CD14-positive monocyte (primary cell): ENCODE measurements at regions not wholly inside any gene's neighbourhood (a gene's known extent, or its start where the extent isn't known, plus 50 kb on each side); places are given as distances from the start of the nearest gene placed in this dataset.

Source experiments
- DNase-seq, 3 donors: peaks; one replicate each; pipeline ENCODE4 v3.0.0-alpha.2; 2011 to 2022
- H2AFZ ChIP-seq: 2 replicates; pipeline ENCODE4 v1.6.0; 2012; ENCODE audit warnings: mild to moderate bottlenecking, low read depth, low read length, inconsistent platforms; ENCODE audit not compliant: insufficient read depth, poor library complexity, severe bottlenecking
- H3K27ac ChIP-seq, 2 donors: 1 replicate in 1 of 2; 2 replicates in 1 of 2; pipeline ENCODE4 v1.5.1; 2012 to 2013; ENCODE audit warnings: low read length in 2 of 2, control low read depth in 1 of 2, inconsistent platforms in 1 of 2, low read depth in 1 of 2, mild to moderate bottlenecking in 1 of 2
- H3K27me3 ChIP-seq, 2 donors: one replicate each; pipeline versions ENCODE4 v1.6.0 to v1.6.1; 2011 to 2013; ENCODE audit warnings: low read length in 2 of 2; ENCODE audit not compliant: control insufficient read depth in 2 of 2, insufficient read depth in 2 of 2
- H3K36me3 ChIP-seq, 2 donors: replicated peaks in 1 of 2; 1 replicate in 1 of 2; 2 replicates in 1 of 2; pipeline versions ENCODE4 v1.5.1 to v1.6.1; 2012 to 2013; ENCODE audit warnings: low read length in 2 of 2, control low read depth in 1 of 2, inconsistent platforms in 1 of 2, mild to moderate bottlenecking in 1 of 2; ENCODE audit not compliant: insufficient read depth in 2 of 2, control insufficient read depth in 1 of 2
- H3K4me1 ChIP-seq, 2 donors: 1 replicate in 1 of 2; 2 replicates in 1 of 2; pipeline versions ENCODE4 v1.5.1 to v1.6.1; 2012 to 2013; ENCODE audit warnings: low read length in 2 of 2, control low read depth in 1 of 2, inconsistent platforms in 1 of 2, mild to moderate bottlenecking in 1 of 2, moderate library complexity in 1 of 2; ENCODE audit not compliant: insufficient read depth in 2 of 2, control insufficient read depth in 1 of 2
- H3K4me2 ChIP-seq: replicated peaks from 2 replicates; pipeline ENCODE3; 2012; ENCODE audit warnings: low read length, moderate library complexity, mild to moderate bottlenecking; ENCODE audit not compliant: poor library complexity, severe bottlenecking; ENCODE audit errors: extremely low read depth
- H3K4me3 ChIP-seq, 3 experiments: fragments of 200-600 bp in 1 of 3; sonication (generic) in 1 of 3; replicated peaks in 1 of 3; 1 replicate in 2 of 3; 2 replicates in 1 of 3; pipeline ENCODE4 v1.5.1; 2011 to 2013; ENCODE audit warnings: low read length in 3 of 3, mild to moderate bottlenecking in 3 of 3, control low read depth in 2 of 3, low read depth in 2 of 3, inconsistent platforms in 1 of 3, moderate library complexity in 1 of 3
- H3K79me2 ChIP-seq: 2 replicates; pipeline ENCODE4 v1.6.0; 2012; ENCODE audit warnings: mild to moderate bottlenecking, control low read depth, inconsistent platforms, low read length, moderate library complexity; ENCODE audit not compliant: insufficient read depth
- H3K9ac ChIP-seq: 2 replicates; pipeline ENCODE4 v1.6.0; 2017; ENCODE audit warnings: low read length, mild to moderate bottlenecking; ENCODE audit not compliant: insufficient read depth, poor library complexity, severe bottlenecking
- H3K9me3 ChIP-seq, 2 donors: replicated peaks in 1 of 2; 1 replicate in 1 of 2; 2 replicates in 1 of 2; pipeline versions ENCODE4 v1.5.1 to v1.6.1; 2012 to 2013; ENCODE audit warnings: low read length in 2 of 2, control low read depth in 1 of 2; ENCODE audit not compliant: control insufficient read depth in 1 of 2, insufficient read depth in 1 of 2
- H4K20me1 ChIP-seq: 2 replicates; pipeline ENCODE4 v1.6.0; 2012; ENCODE audit warnings: mild to moderate bottlenecking, low read length, control low read depth, moderate library complexity; ENCODE audit not compliant: insufficient read depth
- H3K27ac Mint-ChIP-seq, 7 donors: one replicate each; pipeline ENCODE4 v1.8.0; 2020; ENCODE audit warnings: mild to moderate bottlenecking in 7 of 7, mixed read lengths in 7 of 7, moderate library complexity in 6 of 7, inconsistent platforms in 2 of 7
- H3K27me3 Mint-ChIP-seq, 3 donors: one replicate each; pipeline ENCODE4 v1.8.0; 2021 to 2022; ENCODE audit warnings: low read depth in 3 of 3, mild to moderate bottlenecking in 3 of 3, mixed read lengths in 3 of 3, moderate library complexity in 3 of 3, inconsistent platforms in 1 of 3
- H3K36me3 Mint-ChIP-seq, 2 donors: one replicate each; pipeline ENCODE4 v1.8.0; 2020; ENCODE audit warnings: mixed read lengths in 2 of 2, inconsistent platforms in 1 of 2, mild to moderate bottlenecking in 1 of 2
- H3K4me1 Mint-ChIP-seq: one replicate; pipeline ENCODE4 v1.8.0; 2020; ENCODE audit warnings: mild to moderate bottlenecking, mixed read lengths
- H3K4me3 Mint-ChIP-seq, 2 donors: one replicate each; pipeline ENCODE4 v1.8.0; 2020; ENCODE audit warnings: mild to moderate bottlenecking in 2 of 2, mixed read lengths in 2 of 2, moderate library complexity in 1 of 2
- H3K9me3 Mint-ChIP-seq, 7 donors: one replicate each; pipeline ENCODE4 v1.8.0; 2020 to 2022; ENCODE audit warnings: mixed read lengths in 7 of 7, mild to moderate bottlenecking in 6 of 7, moderate library complexity in 6 of 7, inconsistent platforms in 2 of 7
- CTCF ChIP-seq: fragments of 200-600 bp; IDR thresholded peaks from one replicate; pipeline ENCODE4 v1.8.0; 2022; ENCODE audit warnings: antibody characterized with exemption, mild to moderate bottlenecking
- WGBS: methylation state at CpG from one replicate; pipeline ENCODE4 v1.1.5; 2013; ENCODE audit warnings: missing lambda C conversion rate; ENCODE audit not compliant: insufficient coverage; 5-methylcytosine and 5-hydroxymethylcytosine counted together
- intact Hi-C, 2 donors: fragments of 100-400 bp; cut with micrococcal nuclease; formaldehyde crosslinking; loops; one replicate each; pipeline versions ENCODE4 v1.15.0 to v1.15.1; 2023

GRCh38 chr9:109953300-109953699, 173.3 kb downstream of the PALM2AKAP2 start:
- Histone ChIP-seq H3K36me3 (no peaks in the 10 kb centered on the region), H3K27me3 (no peaks in the 10 kb centered on the region), H3K4me1 (no peaks in the 10 kb centered on the region), H3K4me3 (no peak overlapping the region), H2AFZ (no peak overlapping the region), H3K9ac (no peak overlapping the region), H3K79me2 (no peaks in the 10 kb centered on the region), H3K27ac (no peak overlapping the region), H3K4me2 (no peak overlapping the region), H4K20me1 (no peaks in the 10 kb centered on the region), H3K9me3 (no peaks in the 10 kb centered on the region)
- H3K27me3 Mint-ChIP-seq, result peaks cover 0 to 4% (median 4%) of the 10 kb centered on the region in 3 donors
- H3K27ac Mint-ChIP-seq, result no peak overlapping the region
- no peak for TF ChIP-seq CTCF
- intact Hi-C loops, result no loop called here
- no CpG with 5 or more reads among the region's 5 CpGs for WGBS
- DNase-seq, result no peak
- peaks cover 11% of the 10 kb centered on the region for H3K4me1 Mint-ChIP-seq
- no peaks in the 10 kb centered on the region for H3K36me3 Mint-ChIP-seq
- H3K4me3 Mint-ChIP-seq, result no peak overlapping the region
- H3K9me3 Mint-ChIP-seq, result peaks cover 0 to 2% (median 0%) of the 10 kb centered on the region in 7 donors

GRCh38 chr9:109953813-109954497, 174.0 kb downstream of the PALM2AKAP2 start:
- H3K27me3 Mint-ChIP-seq, result peaks cover 0 to 6% (median 4%) of the 10 kb centered on the region in 3 donors
- Histone ChIP-seq H3K9ac (no peak overlapping the region), H3K4me3 (no peak overlapping the region), H3K4me2 (no peak overlapping the region), H3K4me1 (no peaks in the 10 kb centered on the region), H3K27ac (no peak overlapping the region), H4K20me1 (no peaks in the 10 kb centered on the region), H3K27me3 (no peaks in the 10 kb centered on the region), H2AFZ (no peak overlapping the region), H3K9me3 (no peaks in the 10 kb centered on the region), H3K79me2 (no peaks in the 10 kb centered on the region), H3K36me3 (no peaks in the 10 kb centered on the region)
- peaks cover 0 to 2% (median 0%) of the 10 kb centered on the region in 7 donors for H3K9me3 Mint-ChIP-seq
- intact Hi-C loops, result no loop called here
- H3K27ac Mint-ChIP-seq, result no peak overlapping the region
- no peak for TF ChIP-seq CTCF
- 86% methylated on average over 1 of the region's 3 CpGs for WGBS
- no peaks in the 10 kb centered on the region for H3K36me3 Mint-ChIP-seq
- H3K4me3 Mint-ChIP-seq, result no peak overlapping the region
- DNase-seq, result no peak
- peaks cover 11% of the 10 kb centered on the region for H3K4me1 Mint-ChIP-seq
